ENCODE measurements at regions not wholly inside any gene's neighbourhood (a gene's known extent, or its start where the extent isn't known, plus 50 kb on each side); places are given as distances from the start of the nearest gene placed in this dataset.

GRCh38 chr15:93482731-93483130 lies 393.7 kb upstream of the RGMA start:
- ATAC-seq: no peak

More at GRCh38 chr15:93482731-93483130, 393.7 kb upstream of the RGMA start:
- no peaks in the 10 kb centered on the region for H3K4me1 ChIP-seq (replicated peaks in 1 of 2; ENCODE audit: control insufficient read depth in 2 of 2, insufficient read depth in 2 of 2, low read length in 2 of 2)
- TF ChIP-seq JUND (IDR thresholded peaks at IDR 0.05; ENCODE audit: borderline replicate concordance, low read depth, low read length) (no peak), JUND (tag; IDR thresholded peaks at IDR 0.05; ENCODE audit: borderline replicate concordance, low read depth, low read length) (no peak), ZNF511 (CRISPR knock-in tag; IDR thresholded peaks at IDR 0.05) (no peak), MEIS2 (IDR thresholded peaks at IDR 0.05; ENCODE audit: partially characterized antibody) (no peak), TRIM28 (IDR thresholded peaks at IDR 0.05) (no peak), ZNF280B (CRISPR knock-in tag; IDR thresholded peaks at IDR 0.05) (no peak), TCF7L2 (IDR thresholded peaks at IDR 0.05; ENCODE audit: low read depth, low read length) (no peak), SFPQ (IDR thresholded peaks at IDR 0.05; ENCODE audit: low read depth, low read length) (no peak), ZNF512 (tag; IDR thresholded peaks at IDR 0.05) (no peak), MAFF (IDR thresholded peaks at IDR 0.05; ENCODE audit: low read length) (no peak), ETV6 (IDR thresholded peaks at IDR 0.05; ENCODE audit: borderline replicate concordance in 1 of 2, low read depth in 2 of 2, low read length in 1 of 2) (no peak), ETV6 (CRISPR knock-in tag; IDR thresholded peaks at IDR 0.05; ENCODE audit: borderline replicate concordance) (no peak)
- H3K4me3 ChIP-seq: no peak overlapping the region
- no peak overlapping the region for H2AFZ ChIP-seq (ENCODE audit: low read depth, low read length)
- WGBS (ENCODE audit: insufficient coverage, low coverage, missing lambda C conversion rate): 0% methylated on average over 6 of the region's 6 CpGs
- no peaks in the 10 kb centered on the region for H3K9me3 ChIP-seq (replicated peaks; ENCODE audit: control insufficient read depth, insufficient read depth, low read depth, low read length)
- no peak overlapping the region for H3K9ac ChIP-seq (ENCODE audit: insufficient read depth in 1 of 2, low read depth in 2 of 2, low read length in 2 of 2)
- in situ Hi-C loops (cut with MboI): no loop called here
- no peak for FAIRE-seq
- CTCF ChIA-PET (ENCODE audit: low intra/inter-chr PET ratio): no interaction called here
- DNase-seq (ENCODE audit: extremely low read depth in 1 of 4, low spot score in 3 of 4): no peak
- no peak overlapping the region for H3K27ac ChIP-seq (ENCODE audit: extremely low read depth, low read depth, low read length)
- intact Hi-C loops (cut with micrococcal nuclease): no loop called here
- H3K4me2 ChIP-seq (ENCODE audit: insufficient read depth, low read length): no peak overlapping the region
- no peaks in the 10 kb centered on the region for H3K36me3 ChIP-seq (ENCODE audit: control insufficient read depth, insufficient read depth, low read length)
- BruUV-seq (replicated peaks): no TSS peak
- H4K20me1 ChIP-seq (replicated peaks; ENCODE audit: control insufficient read depth, insufficient read depth, low read length): no peaks in the 10 kb centered on the region
- H3K9me1 ChIP-seq (ENCODE audit: control insufficient read depth, insufficient read depth, low read length): no peaks in the 10 kb centered on the region
- POLR2A ChIA-PET: no interaction called here
- H3K79me2 ChIP-seq (ENCODE audit: control insufficient read depth, insufficient read depth, low read length): no peaks in the 10 kb centered on the region
- H3K27me3 ChIP-seq (ENCODE audit: control insufficient read depth in 2 of 2, insufficient read depth in 2 of 2, low read length in 2 of 2): no peaks in the 10 kb centered on the region

All from K562 (cell line).